ENCODE measurements at regions not wholly inside any gene's neighbourhood (a gene's known extent, or its start where the extent isn't known, plus 50 kb on each side); places are given as distances from the start of the nearest gene placed in this dataset.

DNA sequence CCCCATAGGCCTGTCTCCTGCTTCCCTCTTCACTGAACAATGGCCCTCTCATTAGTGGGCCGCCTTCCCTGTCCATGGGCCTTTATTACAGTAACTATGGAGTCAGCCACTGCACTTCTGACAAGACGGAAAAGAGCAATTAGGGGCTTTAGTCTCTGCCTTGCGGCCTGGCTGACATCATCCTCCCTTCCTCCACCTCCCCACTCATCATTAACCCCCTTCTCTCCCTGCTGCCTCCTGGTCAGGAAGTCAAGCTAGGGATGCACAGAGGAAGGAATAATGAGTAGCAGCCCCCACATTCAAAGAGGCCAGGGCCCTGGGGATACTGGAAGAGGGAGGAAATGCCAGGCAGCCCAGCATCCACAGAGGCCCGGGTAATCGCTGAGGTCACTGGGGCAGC is 101.6 kb upstream of the PLXNA4 start:
- Histone ChIP-seq H3K36me3 (ENCODE audit: low read depth) (no peaks in the 10 kb centered on the region), H3K4me1 (replicated peaks; ENCODE audit: insufficient read depth) (no peaks in the 10 kb centered on the region), H3K4me2 (no peak overlapping the region), H4K20me1 (ENCODE audit: insufficient read depth) (no peaks in the 10 kb centered on the region), H2AFZ (no peak overlapping the region), H3F3A (ENCODE audit: insufficient read depth, low read depth) (no peaks in the 10 kb centered on the region), H3K27me3 (ENCODE audit: insufficient read depth, low read depth) (peaks cover 49% of the 10 kb centered on the region), H3K9me2 (ENCODE audit: insufficient read depth) (no peaks in the 10 kb centered on the region), H3K9me3 (ENCODE audit: insufficient read depth, low read depth) (no peaks in the 10 kb centered on the region), H3K4me3 (no peak overlapping the region), H3K27ac (no peak overlapping the region), H3K79me2 (ENCODE audit: low read depth) (no peaks in the 10 kb centered on the region)
- no peak for DNase-seq
- intact Hi-C loops (cut with micrococcal nuclease; ENCODE audit: unreplicated experiment), result no loop called here
- TF ChIP-seq, protein P1, sequence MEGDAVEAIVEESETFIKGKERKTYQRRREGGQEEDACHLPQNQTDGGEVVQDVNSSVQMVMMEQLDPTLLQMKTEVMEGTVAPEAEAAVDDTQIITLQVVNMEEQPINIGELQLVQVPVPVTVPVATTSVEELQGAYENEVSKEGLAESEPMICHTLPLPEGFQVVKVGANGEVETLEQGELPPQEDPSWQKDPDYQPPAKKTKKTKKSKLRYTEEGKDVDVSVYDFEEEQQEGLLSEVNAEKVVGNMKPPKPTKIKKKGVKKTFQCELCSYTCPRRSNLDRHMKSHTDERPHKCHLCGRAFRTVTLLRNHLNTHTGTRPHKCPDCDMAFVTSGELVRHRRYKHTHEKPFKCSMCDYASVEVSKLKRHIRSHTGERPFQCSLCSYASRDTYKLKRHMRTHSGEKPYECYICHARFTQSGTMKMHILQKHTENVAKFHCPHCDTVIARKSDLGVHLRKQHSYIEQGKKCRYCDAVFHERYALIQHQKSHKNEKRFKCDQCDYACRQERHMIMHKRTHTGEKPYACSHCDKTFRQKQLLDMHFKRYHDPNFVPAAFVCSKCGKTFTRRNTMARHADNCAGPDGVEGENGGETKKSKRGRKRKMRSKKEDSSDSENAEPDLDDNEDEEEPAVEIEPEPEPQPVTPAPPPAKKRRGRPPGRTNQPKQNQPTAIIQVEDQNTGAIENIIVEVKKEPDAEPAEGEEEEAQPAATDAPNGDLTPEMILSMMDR (conservative IDR thresholded peaks at IDR 0.05), result no peak
- TF ChIP-seq EZH2 (IDR thresholded peaks at IDR 0.05; ENCODE audit: low read depth), result no peak
- ChIA-PET CTCF (no interaction called here), POLR2A (ENCODE audit: unreplicated experiment) (interaction anchor here (0.8 kb wide), 1 partner anchor 108 kb away, joined by 8 read pairs; no protein-coding TSS in a partner anchor)
- BruUV-seq (replicated peaks), result no TSS peak

DNA sequence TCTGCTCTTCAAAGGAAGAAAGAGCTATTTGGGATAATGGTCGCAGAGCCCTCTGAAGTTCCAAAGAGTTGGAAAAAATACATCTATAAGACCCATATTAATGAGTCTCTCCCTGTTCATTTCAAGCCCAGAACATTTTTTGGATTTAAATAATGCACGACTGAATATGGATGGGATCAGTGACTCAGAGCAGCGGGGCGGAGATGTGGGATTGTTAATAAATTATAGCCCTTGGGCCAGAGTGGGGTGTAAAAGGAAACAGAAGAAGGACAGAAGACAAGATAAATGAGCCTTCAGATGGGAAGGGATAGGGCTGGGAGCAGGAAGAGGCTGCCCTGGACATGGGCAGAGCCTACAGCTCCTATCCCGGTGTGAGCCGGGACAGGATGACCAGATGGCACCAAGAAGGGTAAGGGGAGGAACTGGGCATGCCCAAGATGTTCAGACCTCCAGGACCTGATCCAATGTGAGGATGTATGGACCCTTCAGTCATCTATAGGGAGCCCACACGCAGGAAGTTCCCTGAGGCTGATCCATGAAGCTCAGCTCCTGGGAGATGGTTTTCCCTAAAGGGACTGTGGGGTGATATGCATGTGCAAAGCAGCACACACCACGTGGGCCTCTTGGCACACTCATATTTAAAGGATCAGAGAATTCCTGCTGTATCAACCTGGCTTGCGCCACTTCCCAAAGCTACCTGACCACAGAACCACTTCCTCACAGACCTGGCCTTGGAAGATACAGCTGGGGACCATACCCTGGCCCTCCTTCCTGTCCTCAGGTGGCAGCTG is 96.1 kb upstream of the PLXNA4 start:
- Histone ChIP-seq H3F3A (ENCODE audit: insufficient read depth, low read depth) (no peaks in the 10 kb centered on the region), H3K4me1 (replicated peaks; ENCODE audit: insufficient read depth) (no peaks in the 10 kb centered on the region), H3K4me3 (no peak overlapping the region), H3K27me3 (ENCODE audit: insufficient read depth, low read depth) (peaks cover 32% of the 10 kb centered on the region), H3K27ac (no peak overlapping the region), H3K36me3 (ENCODE audit: low read depth) (no peaks in the 10 kb centered on the region), H3K9me3 (ENCODE audit: insufficient read depth, low read depth) (no peaks in the 10 kb centered on the region), H4K20me1 (ENCODE audit: insufficient read depth) (no peaks in the 10 kb centered on the region), H3K79me2 (ENCODE audit: low read depth) (no peaks in the 10 kb centered on the region), H3K9me2 (ENCODE audit: insufficient read depth) (no peaks in the 10 kb centered on the region), H3K4me2 (no peak overlapping the region), H2AFZ (no peak overlapping the region)
- TF ChIP-seq, protein P1 (conservative IDR thresholded peaks at IDR 0.05), result no peak
- TF ChIP-seq EZH2 (IDR thresholded peaks at IDR 0.05; ENCODE audit: low read depth), result no peak
- CTCF ChIA-PET, result no interaction called here
- no TSS peak for BruUV-seq (replicated peaks)
- DNase-seq, result peak in 1 of 2 experiments; percentile 31
- intact Hi-C loops (cut with micrococcal nuclease; ENCODE audit: unreplicated experiment), result no loop called here
- POLR2A ChIA-PET (ENCODE audit: unreplicated experiment), result no interaction called here

DNA sequence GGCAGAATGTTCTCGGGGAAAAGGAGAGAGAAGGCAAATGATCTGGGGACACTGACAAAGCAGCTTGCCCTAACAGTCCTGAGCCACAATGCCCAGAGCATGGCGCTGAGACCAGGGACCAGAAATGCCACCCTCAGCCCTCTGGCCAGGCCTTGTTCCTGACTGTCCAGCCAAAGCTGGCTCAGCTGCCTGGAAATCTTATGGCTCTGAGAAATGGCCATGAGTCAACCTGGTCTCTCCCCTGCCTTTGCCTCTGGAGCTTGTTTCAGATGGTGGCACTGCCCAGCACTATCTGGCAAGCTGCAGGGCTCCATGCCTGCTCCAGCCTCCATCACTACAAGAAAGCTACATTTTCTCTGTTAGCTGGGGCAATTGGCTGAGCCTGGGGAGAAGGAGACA is 90.5 kb upstream of the PLXNA4 start:
- Histone ChIP-seq H3K27ac (no peak overlapping the region), H3K79me2 (ENCODE audit: low read depth) (no peaks in the 10 kb centered on the region), H3K4me1 (replicated peaks; ENCODE audit: insufficient read depth) (no peaks in the 10 kb centered on the region), H4K20me1 (ENCODE audit: insufficient read depth) (no peaks in the 10 kb centered on the region), H3K27me3 (ENCODE audit: insufficient read depth, low read depth) (peaks cover 22% of the 10 kb centered on the region; the same call in 1 of the 2 replicates), H3K4me2 (peak overlapping the region; percentile 21), H3K9me3 (ENCODE audit: insufficient read depth, low read depth) (0 out of 2 replicates have a peak, but pooled peaks cover 4% of the 10 kb centered on the region), H3K9me2 (ENCODE audit: insufficient read depth) (no peaks in the 10 kb centered on the region), H2AFZ (no peak overlapping the region), H3K4me3 (no peak overlapping the region), H3K36me3 (ENCODE audit: low read depth) (no peaks in the 10 kb centered on the region), H3F3A (ENCODE audit: insufficient read depth, low read depth) (no peaks in the 10 kb centered on the region)
- ChIA-PET CTCF (no interaction called here), POLR2A (ENCODE audit: unreplicated experiment) (no interaction called here)
- no peak for TF ChIP-seq EZH2 (IDR thresholded peaks at IDR 0.05; ENCODE audit: low read depth)
- TF ChIP-seq, protein P1 (conservative IDR thresholded peaks at IDR 0.05), result no peak
- no TSS peak for BruUV-seq (replicated peaks)
- DNase-seq, result peak in 1 of 2 experiments; percentile 34
- intact Hi-C loops (cut with micrococcal nuclease; ENCODE audit: unreplicated experiment), result no loop called here

Measured in PC-9 (cell line).